ENCODE measurements at regions not wholly inside any gene's neighbourhood (a gene's known extent, or its start where the extent isn't known, plus 50 kb on each side); places are given as distances from the start of the nearest gene placed in this dataset.
"Not testable (repeated sequence)": the region's sequence is repeated elsewhere in the genome, so short reads cannot be mapped to it uniquely, and the experiment has no call there.

DNA sequence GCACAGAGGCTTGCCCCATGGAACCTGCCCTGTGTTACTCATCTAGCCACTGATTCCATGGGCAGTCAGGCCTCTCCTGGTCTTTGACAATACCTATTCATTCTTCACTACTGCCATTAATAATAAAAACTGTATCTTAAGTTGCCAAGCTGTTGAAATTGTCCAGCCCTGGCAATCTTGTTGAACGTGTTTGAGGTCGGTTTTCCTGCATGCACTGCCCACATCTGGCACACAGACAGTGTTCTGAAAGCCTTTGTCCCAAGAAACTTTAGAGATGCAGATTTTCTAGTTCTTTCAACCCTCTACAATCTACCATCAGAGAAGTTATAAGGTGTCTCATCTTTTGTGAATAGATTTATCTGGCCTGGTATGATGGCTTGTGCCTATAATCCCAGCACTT, 567.2 kb upstream of the NECTIN3 start:
- H3K36me3 ChIP-seq (ENCODE audit: insufficient read depth, low read length), result no peaks in the 10 kb centered on the region
- no peaks in the 10 kb centered on the region for H3K9me3 ChIP-seq (ENCODE audit: low read length)
- H3K27me3 ChIP-seq (ENCODE audit: insufficient read depth, low read depth, low read length), result no peaks in the 10 kb centered on the region
- H4K20me1 ChIP-seq (ENCODE audit: insufficient read depth), result no peaks in the 10 kb centered on the region
- no peak overlapping the region for H3K9ac ChIP-seq (ENCODE audit: low read length)
- no peak overlapping the region for H2AFZ ChIP-seq (ENCODE audit: low read depth, low read length)
- H3K27ac ChIP-seq (ENCODE audit: low read length), result no peak overlapping the region
- no peak for TF ChIP-seq RAD21 (conservative IDR thresholded peaks at IDR 0.05)
- TF ChIP-seq, protein P1, sequence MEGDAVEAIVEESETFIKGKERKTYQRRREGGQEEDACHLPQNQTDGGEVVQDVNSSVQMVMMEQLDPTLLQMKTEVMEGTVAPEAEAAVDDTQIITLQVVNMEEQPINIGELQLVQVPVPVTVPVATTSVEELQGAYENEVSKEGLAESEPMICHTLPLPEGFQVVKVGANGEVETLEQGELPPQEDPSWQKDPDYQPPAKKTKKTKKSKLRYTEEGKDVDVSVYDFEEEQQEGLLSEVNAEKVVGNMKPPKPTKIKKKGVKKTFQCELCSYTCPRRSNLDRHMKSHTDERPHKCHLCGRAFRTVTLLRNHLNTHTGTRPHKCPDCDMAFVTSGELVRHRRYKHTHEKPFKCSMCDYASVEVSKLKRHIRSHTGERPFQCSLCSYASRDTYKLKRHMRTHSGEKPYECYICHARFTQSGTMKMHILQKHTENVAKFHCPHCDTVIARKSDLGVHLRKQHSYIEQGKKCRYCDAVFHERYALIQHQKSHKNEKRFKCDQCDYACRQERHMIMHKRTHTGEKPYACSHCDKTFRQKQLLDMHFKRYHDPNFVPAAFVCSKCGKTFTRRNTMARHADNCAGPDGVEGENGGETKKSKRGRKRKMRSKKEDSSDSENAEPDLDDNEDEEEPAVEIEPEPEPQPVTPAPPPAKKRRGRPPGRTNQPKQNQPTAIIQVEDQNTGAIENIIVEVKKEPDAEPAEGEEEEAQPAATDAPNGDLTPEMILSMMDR (IDR thresholded peaks at IDR 0.05; ENCODE audit: poor library complexity, severe bottlenecking), result no peak
- H3F3A ChIP-seq (ENCODE audit: insufficient read depth, low read length, poor library complexity, severe bottlenecking), result no peaks in the 10 kb centered on the region
- H3K9me2 ChIP-seq (ENCODE audit: insufficient read depth, low read length), result no peaks in the 10 kb centered on the region
- no peak overlapping the region for H3K4me3 ChIP-seq (ENCODE audit: low read length)
- H3K4me2 ChIP-seq (ENCODE audit: low read length), result no peak overlapping the region
- no peaks in the 10 kb centered on the region for H3K79me2 ChIP-seq (replicated peaks; ENCODE audit: insufficient read depth, low read length)

DNA sequence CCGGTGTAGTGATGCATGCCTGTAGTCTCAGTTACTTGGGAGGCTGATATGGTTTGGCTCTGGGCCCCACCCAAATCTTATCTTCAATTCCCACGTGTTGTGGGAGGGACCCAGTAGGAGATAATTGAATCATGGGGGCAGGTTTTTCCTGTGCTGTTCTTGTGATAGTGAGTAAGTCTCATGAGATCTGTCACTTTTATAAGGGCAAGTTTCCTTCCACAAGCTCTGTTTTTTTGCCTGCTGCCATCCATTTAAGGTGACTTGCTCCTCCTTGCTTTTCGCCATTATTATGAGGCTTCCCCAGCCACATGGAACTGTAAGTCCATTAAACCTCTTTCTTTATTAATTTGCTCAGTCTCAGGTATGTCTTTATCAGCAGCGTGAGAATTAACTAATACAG, 566.7 kb upstream of the NECTIN3 start:
- no peak overlapping the region for H2AFZ ChIP-seq (ENCODE audit: low read depth, low read length)

GRCh38 chr3:110506890-110507289, 564.7 kb upstream of the NECTIN3 start:
- H3K9ac ChIP-seq (ENCODE audit: low read length), result no peak overlapping the region
- no peaks in the 10 kb centered on the region for H3F3A ChIP-seq (ENCODE audit: insufficient read depth, low read length, poor library complexity, severe bottlenecking)
- H4K20me1 ChIP-seq (ENCODE audit: insufficient read depth), result no peaks in the 10 kb centered on the region
- no peak overlapping the region for H2AFZ ChIP-seq (ENCODE audit: low read depth, low read length)
- no peak overlapping the region for H3K4me3 ChIP-seq (ENCODE audit: low read length)
- H3K27me3 ChIP-seq (ENCODE audit: insufficient read depth, low read depth, low read length), result no peaks in the 10 kb centered on the region
- H3K4me2 ChIP-seq (ENCODE audit: low read length), result no peak overlapping the region
- H3K27ac ChIP-seq (ENCODE audit: low read length), result no peak overlapping the region
- H3K36me3 ChIP-seq (ENCODE audit: insufficient read depth, low read length), result no peaks in the 10 kb centered on the region
- H3K9me3 ChIP-seq (ENCODE audit: low read length), result no peaks in the 10 kb centered on the region
- H3K9me2 ChIP-seq (ENCODE audit: insufficient read depth, low read length), result no peaks in the 10 kb centered on the region
- TF ChIP-seq MXI1 (conservative IDR thresholded peaks at IDR 0.05; ENCODE audit: poor library complexity, severe bottlenecking) (no peak), REST (IDR thresholded peaks at IDR 0.05; ENCODE audit: borderline replicate concordance) (no peak), EP300 (conservative IDR thresholded peaks at IDR 0.05; ENCODE audit: poor library complexity, severe bottlenecking) (no peak), RAD21 (conservative IDR thresholded peaks at IDR 0.05) (no peak)
- H3K79me2 ChIP-seq (replicated peaks; ENCODE audit: insufficient read depth, low read length), result no peaks in the 10 kb centered on the region

More for the DNA sequence above, 566.7 kb upstream of the NECTIN3 start:
- H3F3A ChIP-seq (ENCODE audit: insufficient read depth, low read length, poor library complexity, severe bottlenecking), result no peaks in the 10 kb centered on the region
- H3K79me2 ChIP-seq (replicated peaks; ENCODE audit: insufficient read depth, low read length), result no peaks in the 10 kb centered on the region
- no peak overlapping the region for H3K4me2 ChIP-seq (ENCODE audit: low read length)
- H3K9ac ChIP-seq (ENCODE audit: low read length), result no peak overlapping the region
- no peak overlapping the region for H3K27ac ChIP-seq (ENCODE audit: low read length)
- no peaks in the 10 kb centered on the region for H3K9me2 ChIP-seq (ENCODE audit: insufficient read depth, low read length)
- no peaks in the 10 kb centered on the region for H3K9me3 ChIP-seq (ENCODE audit: low read length)
- H3K27me3 ChIP-seq (ENCODE audit: insufficient read depth, low read depth, low read length), result no peaks in the 10 kb centered on the region
- H3K4me3 ChIP-seq (ENCODE audit: low read length), result no peak overlapping the region
- no peaks in the 10 kb centered on the region for H4K20me1 ChIP-seq (ENCODE audit: insufficient read depth)
- TF ChIP-seq TAF1 (IDR thresholded peaks at IDR 0.05; ENCODE audit: low read depth), result no peak
- no peak for TF ChIP-seq EP300 (conservative IDR thresholded peaks at IDR 0.05; ENCODE audit: poor library complexity, severe bottlenecking)
- TF ChIP-seq, protein P1 (IDR thresholded peaks at IDR 0.05; ENCODE audit: poor library complexity, severe bottlenecking), result no peak
- TF ChIP-seq EZH2 (IDR thresholded peaks at IDR 0.05; ENCODE audit: borderline replicate concordance, insufficient read depth, low read length, poor library complexity, severe bottlenecking), result no peak
- no peaks in the 10 kb centered on the region for H3K36me3 ChIP-seq (ENCODE audit: insufficient read depth, low read length)

- H2AFZ ChIP-seq (ENCODE audit: low read depth, low read length); H3K27ac ChIP-seq (ENCODE audit: low read length); H3K27me3 ChIP-seq (ENCODE audit: insufficient read depth, low read depth, low read length); H3F3A ChIP-seq (ENCODE audit: insufficient read depth, low read length, poor library complexity, severe bottlenecking); H3K4me2 ChIP-seq (ENCODE audit: low read length); H3K9me2 ChIP-seq (ENCODE audit: insufficient read depth, low read length); H3K4me3 ChIP-seq (ENCODE audit: low read length); H3K9ac ChIP-seq (ENCODE audit: low read length); H3K79me2 ChIP-seq (replicated peaks; ENCODE audit: insufficient read depth, low read length); H3K36me3 ChIP-seq (ENCODE audit: insufficient read depth, low read length); H3K9me3 ChIP-seq (ENCODE audit: low read length); H4K20me1 ChIP-seq (ENCODE audit: insufficient read depth): not testable (repeated sequence)
Observed at GRCh38 chr3:110507570-110507969, 564.0 kb upstream of the NECTIN3 start.
